ENCODE measurements at regions not wholly inside any gene's neighbourhood (a gene's known extent, or its start where the extent isn't known, plus 50 kb on each side); places are given as distances from the start of the nearest gene placed in this dataset.

GRCh38 chr4:83894831-83895230, 358.9 kb downstream of the GPAT3 start:
- TF ChIP-seq MXI1 (IDR thresholded peaks at IDR 0.05; ENCODE audit: borderline replicate concordance, low read depth, low read length), result no peak
- TF ChIP-seq FOS (IDR thresholded peaks at IDR 0.05; ENCODE audit: low read depth, low read length), result no peak
- TF ChIP-seq RAD21 (IDR thresholded peaks at IDR 0.05; ENCODE audit: low read length), result no peak
- no peak for TF ChIP-seq CEBPB (IDR thresholded peaks at IDR 0.05; ENCODE audit: low read depth, low read length)
- TF ChIP-seq CHD1 (IDR thresholded peaks at IDR 0.05; ENCODE audit: low read depth, low read length), result no peak
- no peak for TF ChIP-seq BHLHE40 (IDR thresholded peaks at IDR 0.05; ENCODE audit: low read depth, low read length)
- H2AK5ac ChIP-seq (ENCODE audit: low read depth, low read length), result no peak overlapping the region
- ChIA-PET CTCF (interaction anchor here (0.6 kb wide), 1 partner anchor 66 kb away, joined by 3 read pairs; no protein-coding TSS in a partner anchor), POLR2A (ENCODE audit: unreplicated experiment) (no interaction called here)
- H4K5ac ChIP-seq (ENCODE audit: low read depth, low read length), result no peak overlapping the region
- H3K36me3 ChIP-seq (ENCODE audit: control insufficient read depth, insufficient read depth, low read length), result no peaks in the 10 kb centered on the region
- no peak overlapping the region for H2BK120ac ChIP-seq (ENCODE audit: low read depth, low read length)
- H3K27ac ChIP-seq (ENCODE audit: insufficient read depth, low read length), result no peak overlapping the region
- peak overlapping the region; percentile 4 for H2AFZ ChIP-seq (replicated peaks; ENCODE audit: low read length, poor library complexity)
- no TSS peak for BruUV-seq (replicated peaks)
- no peaks in the 10 kb centered on the region for H3K79me1 ChIP-seq (ENCODE audit: low read depth in 1 of 2, low read length in 2 of 2)
- H3K4me3 ChIP-seq (ENCODE audit: insufficient read depth, low read depth, low read length), result no peak overlapping the region
- H3K9me3 ChIP-seq (ENCODE audit: control insufficient read depth, insufficient read depth, low read length), result peaks cover 2% of the 10 kb centered on the region; the same call in 1 of the 2 replicates
- H2BK15ac ChIP-seq (ENCODE audit: low read depth, low read length), result no peak overlapping the region
- H3K9ac ChIP-seq (ENCODE audit: low read depth, low read length), result no peak overlapping the region
- H2BK5ac ChIP-seq (ENCODE audit: low read depth, low read length, poor library complexity, severe bottlenecking), result no peak overlapping the region
- intact Hi-C loops (cut with micrococcal nuclease) (no loop called here), dilution Hi-C loops (cut with HindIII; ENCODE audit: low sequenced_read_pairs, unreplicated experiment) (no loop called here), in situ Hi-C loops (cut with MboI; ENCODE audit: low sequenced_read_pairs) (no loop called here)
- no peaks in the 10 kb centered on the region for H3K4me1 ChIP-seq (ENCODE audit: control insufficient read depth, insufficient read depth, low read length)
- ATAC-seq (ENCODE audit: low read depth), result no peak
- H3K9me1 ChIP-seq (ENCODE audit: insufficient read depth, low read length), result no peaks in the 10 kb centered on the region
- H3K4ac ChIP-seq (ENCODE audit: low read depth, low read length), result no peak overlapping the region
- H4K20me1 ChIP-seq (ENCODE audit: insufficient read depth, low read length), result no peaks in the 10 kb centered on the region
- H2AK9ac ChIP-seq (replicated peaks; ENCODE audit: low read depth, low read length, poor library complexity), result no peak overlapping the region
- no peak overlapping the region for H4K8ac ChIP-seq (ENCODE audit: low read depth in 2 of 2, low read length in 2 of 2)
- DNase-seq, result no peak
- H3K23ac ChIP-seq (ENCODE audit: low read depth, low read length), result no peak overlapping the region
- H2BK20ac ChIP-seq (ENCODE audit: low read depth, low read length), result no peak overlapping the region
- no peak overlapping the region for H3K56ac ChIP-seq (ENCODE audit: extremely low read depth, insufficient read depth, low read length)
- WGBS, 2 experiments (ENCODE audit: extremely low coverage in 2 of 2, insufficient read length in 1 of 2), result no CpG with 5 or more reads among the region's 1 CpG
- no peak overlapping the region for H3K4me2 ChIP-seq (ENCODE audit: low read depth, low read length)
- H3K14ac ChIP-seq (replicated peaks; ENCODE audit: low read depth, low read length), result no peak overlapping the region
- no peak overlapping the region for H3K18ac ChIP-seq (ENCODE audit: low read depth, low read length)
- no peaks in the 10 kb centered on the region for H3K27me3 ChIP-seq (ENCODE audit: control insufficient read depth, insufficient read depth, low read length)
- H4K91ac ChIP-seq (ENCODE audit: insufficient read depth, low read depth, low read length), result no peak overlapping the region

Data from IMR-90 (cell line).